GM21381 (cell line): ENCODE measurements at regions not wholly inside any gene's neighbourhood (a gene's known extent, or its start where the extent isn't known, plus 50 kb on each side); places are given as distances from the start of the nearest gene placed in this dataset.
A peak's percentile ranks its signal among the peaks of the same experiment; 100 is the strongest.
"Not testable (repeated sequence)": the region's sequence is repeated elsewhere in the genome, so short reads cannot be mapped to it uniquely, and the experiment has no call there.

ENCODE experiments used
- ATAC-seq: cut with Tn5 transposase; IDR thresholded peaks from one replicate; pipeline ENCODE4 v1.9.1; 2021; ENCODE audit warnings: mild to moderate bottlenecking, moderate library complexity; ENCODE audit not compliant: unreplicated experiment

GRCh38 chr12:62021808-62022207 lies 238.4 kb upstream of the USP15 start:
- no peak for ATAC-seq

GRCh38 chr12:62028536-62028935 lies 231.7 kb upstream of the USP15 start:
- no peak for ATAC-seq

GRCh38 chr12:62032870-62033269 lies 227.3 kb upstream of the USP15 start:
- no peak for ATAC-seq

DNA sequence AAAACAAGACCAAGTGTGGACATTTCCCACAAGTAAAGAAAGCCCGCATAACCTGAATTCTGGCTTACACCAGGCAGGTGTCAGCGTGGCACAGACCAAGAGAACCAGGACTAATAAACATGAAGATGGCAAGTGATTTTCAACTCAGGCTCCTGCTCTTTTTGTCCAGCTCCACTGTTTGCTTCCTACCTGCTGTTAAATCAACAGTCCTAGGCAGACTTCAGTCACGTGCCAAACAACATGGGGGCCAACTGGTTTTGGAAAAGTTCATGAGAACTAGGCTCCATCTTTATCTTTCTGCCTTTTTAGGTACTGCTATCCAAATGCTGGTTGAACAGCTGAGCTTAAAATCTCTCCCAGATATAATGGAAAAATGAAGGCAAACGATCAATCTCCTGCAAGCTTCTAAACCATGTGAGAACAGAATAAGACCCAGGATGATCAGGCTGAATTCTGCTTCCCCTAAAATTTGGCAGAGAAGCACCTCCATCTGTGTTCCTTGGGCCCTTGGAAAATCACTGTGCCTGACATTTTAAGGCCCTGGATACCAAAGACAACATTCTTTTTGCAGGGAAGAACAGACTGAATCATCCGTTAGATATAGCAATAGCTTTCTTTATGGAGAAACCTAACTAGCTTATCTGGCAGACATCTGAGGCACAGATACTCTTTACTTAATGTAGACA lies 215.6 kb upstream of the USP15 start:
- no peak for ATAC-seq

DNA sequence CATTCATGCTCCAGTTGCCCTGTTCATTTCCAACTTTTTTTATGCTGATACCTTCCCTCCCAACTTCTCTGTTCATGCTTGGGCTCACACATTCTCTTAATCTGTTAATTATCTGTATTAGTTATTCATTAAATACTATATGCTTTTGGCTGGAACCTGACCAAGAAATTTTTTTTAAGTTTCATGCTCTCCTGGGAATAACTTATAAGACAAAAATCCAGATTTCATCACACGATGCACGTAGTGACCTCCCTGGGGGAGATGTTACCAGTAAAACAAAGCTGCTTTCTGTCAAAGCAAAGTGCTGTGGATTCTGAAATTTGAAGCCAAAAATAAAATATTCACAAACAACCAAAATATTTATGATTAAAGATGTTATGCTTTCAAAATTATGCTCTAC lies 215.0 kb upstream of the USP15 start:
- ATAC-seq = no peak

GRCh38 chr12:62050785-62051184 lies 209.4 kb upstream of the USP15 start:
- ATAC-seq = no peak

- ATAC-seq = no peak
These were observed 190.2 kb upstream of the USP15 start for GRCh38 chr12:62069976-62070375.

DNA sequence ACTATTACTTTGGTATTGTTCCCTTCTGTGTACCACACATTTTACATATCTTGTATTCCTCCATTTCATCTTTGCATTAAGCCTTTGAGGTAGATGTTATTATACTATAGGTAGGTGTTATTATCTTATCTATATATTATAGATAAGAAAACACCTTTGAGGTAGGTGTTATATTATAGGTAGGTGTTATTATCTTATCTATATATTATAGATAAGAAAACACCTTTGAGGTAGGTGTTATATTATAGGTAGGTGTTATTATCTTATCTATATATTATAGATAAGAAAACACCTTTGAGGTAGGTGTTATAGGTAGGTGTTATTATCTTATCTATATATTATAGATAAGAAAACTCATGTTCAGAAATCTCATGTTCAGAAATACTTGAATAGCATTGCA lies 187.0 kb upstream of the USP15 start:
- not testable (repeated sequence) for ATAC-seq

DNA sequence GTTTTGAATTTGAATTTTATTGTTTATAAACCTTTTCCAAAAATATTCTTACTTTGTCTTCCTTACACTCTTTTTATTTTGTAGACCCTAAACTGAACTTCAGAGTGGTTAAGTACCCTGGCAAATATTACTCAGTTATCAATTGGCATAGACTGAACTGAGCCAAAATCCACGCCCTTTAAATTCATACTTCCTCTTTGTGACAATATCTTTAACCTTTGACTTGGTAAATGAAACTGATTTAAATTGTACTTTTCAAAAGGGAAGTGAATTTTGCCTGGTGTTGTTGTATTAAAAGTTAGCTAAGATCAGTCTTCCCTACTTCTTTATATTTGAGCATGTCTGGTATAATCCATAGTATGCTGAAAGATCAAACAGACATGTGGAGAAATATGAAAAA lies 184.3 kb upstream of the USP15 start:
- ATAC-seq = no peak

DNA sequence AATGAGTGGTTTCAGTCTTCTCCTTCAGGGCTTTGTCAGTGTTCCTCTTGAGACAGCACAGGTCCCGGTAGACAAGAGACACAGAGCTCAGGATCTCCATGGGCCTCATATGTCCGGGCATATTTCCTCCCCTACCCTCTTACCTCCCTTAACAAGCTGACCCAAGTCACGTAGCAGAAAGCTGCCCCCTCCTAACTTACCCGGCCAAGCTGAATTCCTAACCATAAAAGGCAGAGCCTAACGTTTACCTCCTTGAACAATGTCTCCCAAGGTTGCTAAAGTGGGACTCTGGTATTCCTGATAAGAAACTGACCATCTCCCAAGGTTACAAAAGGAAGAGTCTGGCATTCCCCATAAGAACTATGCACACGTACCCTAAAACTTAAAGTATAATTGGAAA lies 182.2 kb upstream of the USP15 start:
- no peak for ATAC-seq

DNA sequence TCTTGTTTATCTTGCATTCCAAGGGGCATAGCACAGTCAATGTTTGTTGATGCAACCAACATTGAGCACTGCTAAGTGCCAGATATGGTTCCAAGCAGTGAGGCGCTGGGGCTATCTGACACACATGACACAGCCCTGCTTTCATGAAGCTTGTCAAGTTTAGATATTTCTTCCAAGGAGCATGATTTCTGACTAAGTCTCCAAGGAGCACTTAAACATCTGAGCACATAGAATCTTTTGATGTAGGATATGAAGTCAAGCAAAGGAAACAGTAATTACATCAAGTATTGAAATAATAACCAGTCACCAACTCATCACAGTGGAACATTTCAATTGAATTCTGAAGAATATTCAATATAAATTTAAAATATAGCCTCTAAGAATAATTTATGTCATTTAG lies 177.8 kb upstream of the USP15 start:
- ATAC-seq = no peak

GRCh38 chr12:62098132-62098531 lies 162.1 kb upstream of the USP15 start:
- no peak for ATAC-seq

GRCh38 chr12:62103748-62104147 lies 156.5 kb upstream of the USP15 start:
- no peak for ATAC-seq

DNA sequence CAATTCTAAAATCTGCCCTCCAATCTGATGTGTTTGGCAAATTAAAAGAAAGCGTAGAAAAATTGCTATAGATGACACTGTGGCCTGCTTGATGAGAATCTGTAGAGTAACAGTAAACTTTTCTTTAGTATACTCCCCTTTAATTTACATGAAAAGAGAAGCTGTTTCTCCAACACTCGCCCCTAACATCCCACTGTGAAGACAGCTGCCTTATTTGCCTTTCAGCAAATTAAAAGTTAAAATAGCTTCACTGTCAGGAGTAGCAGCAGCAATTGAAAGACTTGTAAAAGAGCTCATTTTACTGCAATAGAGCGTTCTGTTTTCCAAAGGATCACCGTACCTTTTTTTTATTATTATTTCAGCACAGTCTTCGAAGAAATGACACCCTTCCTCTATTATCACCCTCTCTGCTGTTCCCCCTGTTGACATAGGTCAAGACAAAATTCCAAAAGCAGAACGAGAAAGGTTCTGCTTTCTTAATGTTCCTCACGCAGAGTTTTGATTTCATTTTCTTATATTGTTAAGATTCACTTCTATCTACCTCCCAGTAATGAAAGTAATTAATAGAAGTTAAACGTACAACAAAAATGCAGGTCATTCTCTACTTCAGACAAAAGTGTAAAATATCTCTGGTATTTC lies 153.5 kb upstream of the USP15 start:
- no peak for ATAC-seq

GRCh38 chr12:62113366-62114011 lies 146.7 kb upstream of the USP15 start:
- no peak for ATAC-seq

- no peak for ATAC-seq
These were observed 143.2 kb upstream of the USP15 start for GRCh38 chr12:62116986-62117385.

GRCh38 chr12:62123721-62124203 lies 136.4 kb upstream of the USP15 start:
- peak; percentile 90 for ATAC-seq

DNA sequence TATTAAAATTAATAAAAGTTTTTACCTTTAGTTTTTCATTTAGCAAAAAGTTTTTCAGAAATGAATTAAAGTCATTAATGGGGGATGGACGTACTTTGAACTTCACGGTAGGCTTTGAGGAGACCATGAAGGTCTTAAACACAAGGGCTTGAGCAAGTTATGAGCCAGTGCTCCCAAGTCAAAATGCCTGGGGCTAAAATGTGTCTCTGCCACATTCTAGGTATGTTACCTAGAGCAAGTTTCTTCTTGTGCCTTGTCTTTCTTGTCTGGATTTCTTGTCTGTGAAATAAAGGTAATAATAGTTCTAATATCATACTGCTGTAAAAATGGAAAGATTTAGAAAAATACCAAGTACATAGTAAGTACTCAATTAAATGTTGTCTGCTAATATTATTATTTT lies 132.7 kb upstream of the USP15 start:
- ATAC-seq = no peak

GRCh38 chr12:62128175-62128975 lies 131.8 kb upstream of the USP15 start:
- ATAC-seq = no peak

DNA sequence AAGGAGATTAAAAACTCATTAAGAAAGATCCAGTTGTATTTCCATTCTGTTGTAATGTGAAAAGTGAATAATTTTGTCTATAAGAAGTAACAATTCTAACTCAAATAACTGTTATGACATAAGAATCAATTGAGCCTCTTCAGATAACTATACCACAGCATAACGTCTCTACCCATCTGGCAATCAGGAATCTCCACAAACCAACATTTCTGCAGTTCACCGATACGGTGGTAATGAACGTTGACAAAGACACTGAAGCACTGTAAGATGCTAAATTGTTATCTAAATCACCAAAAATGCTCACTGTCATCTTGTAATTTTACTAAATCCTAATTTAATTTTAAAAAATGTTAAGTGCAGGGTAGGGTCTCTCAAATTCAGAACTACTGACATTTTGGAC lies 130.9 kb upstream of the USP15 start:
- ATAC-seq = no peak

- ATAC-seq = no peak
These were observed 129.8 kb upstream of the USP15 start for GRCh38 chr12:62130402-62130801.
